Testis (tissue), 2 donors: ENCODE measurements at regions not wholly inside any gene's neighbourhood (a gene's known extent, or its start where the extent isn't known, plus 50 kb on each side); places are given as distances from the start of the nearest gene placed in this dataset.

Experiments used
- POLR2A ChIP-seq: fragments of 450-650 bp; IDR thresholded peaks from one replicate; pipeline ENCODE4 v1.6.1; 2017; ENCODE audit warnings: antibody characterized with exemption, mild to moderate bottlenecking, moderate library complexity
- TF ChIP-seq, protein P1 (sequence below), 3 experiments: fragments of 450-650 bp in 2 of 3; fragments of 200-600 bp in 1 of 3; sonication (generic) in 1 of 3; IDR thresholded peaks; one replicate each; pipeline ENCODE4 v1.5.1; 2016 to 2019; ENCODE audit warnings: antibody characterized with exemption in 3 of 3, mild to moderate bottlenecking in 2 of 3, moderate library complexity in 1 of 3

DNA sequence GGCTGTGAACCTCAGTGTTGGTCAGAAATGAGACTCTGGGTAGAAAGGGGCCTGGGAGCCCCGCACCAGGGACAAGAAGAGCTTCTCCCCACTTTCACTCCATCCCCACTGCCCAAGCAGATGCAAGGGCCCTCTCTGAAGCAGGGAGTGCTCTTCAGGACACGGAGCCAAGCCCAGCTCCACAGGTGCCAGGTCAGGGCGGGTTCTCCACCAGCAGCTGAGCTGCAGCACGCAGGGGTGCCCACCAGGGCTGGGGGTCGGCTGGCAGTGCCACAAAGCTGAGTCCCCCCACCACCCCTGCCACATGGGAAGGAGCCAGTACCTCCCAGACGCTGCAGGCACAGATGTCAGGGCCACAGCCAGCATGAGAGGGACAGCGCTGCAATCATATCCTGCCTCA, 106.2 kb downstream of the INHBB start:
- TF ChIP-seq POLR2A: no peak
- TF ChIP-seq, protein P1, sequence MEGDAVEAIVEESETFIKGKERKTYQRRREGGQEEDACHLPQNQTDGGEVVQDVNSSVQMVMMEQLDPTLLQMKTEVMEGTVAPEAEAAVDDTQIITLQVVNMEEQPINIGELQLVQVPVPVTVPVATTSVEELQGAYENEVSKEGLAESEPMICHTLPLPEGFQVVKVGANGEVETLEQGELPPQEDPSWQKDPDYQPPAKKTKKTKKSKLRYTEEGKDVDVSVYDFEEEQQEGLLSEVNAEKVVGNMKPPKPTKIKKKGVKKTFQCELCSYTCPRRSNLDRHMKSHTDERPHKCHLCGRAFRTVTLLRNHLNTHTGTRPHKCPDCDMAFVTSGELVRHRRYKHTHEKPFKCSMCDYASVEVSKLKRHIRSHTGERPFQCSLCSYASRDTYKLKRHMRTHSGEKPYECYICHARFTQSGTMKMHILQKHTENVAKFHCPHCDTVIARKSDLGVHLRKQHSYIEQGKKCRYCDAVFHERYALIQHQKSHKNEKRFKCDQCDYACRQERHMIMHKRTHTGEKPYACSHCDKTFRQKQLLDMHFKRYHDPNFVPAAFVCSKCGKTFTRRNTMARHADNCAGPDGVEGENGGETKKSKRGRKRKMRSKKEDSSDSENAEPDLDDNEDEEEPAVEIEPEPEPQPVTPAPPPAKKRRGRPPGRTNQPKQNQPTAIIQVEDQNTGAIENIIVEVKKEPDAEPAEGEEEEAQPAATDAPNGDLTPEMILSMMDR (IDR thresholded peaks at IDR 0.05): no peak
